ENCODE measurements at regions not wholly inside any gene's neighbourhood (a gene's known extent, or its start where the extent isn't known, plus 50 kb on each side); places are given as distances from the start of the nearest gene placed in this dataset.

- TF ChIP-seq CTCF (IDR thresholded peaks at IDR 0.05) (no peak), POLR2A (IDR thresholded peaks at IDR 0.05) (no peak), EP300 (IDR thresholded peaks at IDR 0.05) (no peak)
Observed at GRCh38 chr10:30185341-30185740, 126.0 kb upstream of the JCAD start.
